ENCODE measurements at regions not wholly inside any gene's neighbourhood (a gene's known extent, or its start where the extent isn't known, plus 50 kb on each side); places are given as distances from the start of the nearest gene placed in this dataset.

DNA sequence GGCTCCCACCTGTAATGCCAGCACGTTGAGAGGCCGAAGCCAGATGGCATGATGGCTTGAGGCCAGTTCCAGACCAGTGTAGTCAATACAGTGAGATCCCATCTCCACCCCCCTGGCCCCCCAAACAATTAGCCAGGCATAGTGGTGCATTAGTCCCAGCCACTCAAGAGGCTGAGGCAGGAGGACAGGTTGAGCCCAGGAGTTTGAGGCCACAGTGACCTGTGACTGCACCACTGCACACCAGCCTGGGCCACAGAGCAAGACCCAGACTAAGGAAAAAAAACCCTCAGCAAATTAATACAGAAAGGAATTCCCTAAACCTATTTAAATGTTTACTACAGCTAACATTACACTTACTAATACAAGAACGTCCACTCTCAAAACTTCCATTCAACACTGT is 424.6 kb downstream of the SHQ1 start:
- Histone ChIP-seq H3K4ac (ENCODE audit: low read depth, low read length) (no peak overlapping the region), H3K79me2 (ENCODE audit: control insufficient read depth, insufficient read depth, low read length) (peaks cover 63% of the 10 kb centered on the region), H3K36me3 (ENCODE audit: control insufficient read depth, insufficient read depth, low read length) (no peaks in the 10 kb centered on the region), H2BK120ac (ENCODE audit: low read depth, low read length) (no peak overlapping the region), H3K4me3 (ENCODE audit: low read length) (no peak overlapping the region), H3K79me1 (ENCODE audit: low read length) (peaks cover 7% of the 10 kb centered on the region), H3K56ac (ENCODE audit: low read length) (no peak overlapping the region), H3K18ac (ENCODE audit: low read length) (no peak overlapping the region), H3K23ac (ENCODE audit: low read length) (no peak overlapping the region), H3K4me2 (ENCODE audit: low read length) (no peak overlapping the region), H4K8ac (ENCODE audit: low read depth, low read length) (no peak overlapping the region), H3K27ac (ENCODE audit: low read depth, low read length) (no peak overlapping the region), H2AK5ac (ENCODE audit: low read length) (no peak overlapping the region), H3K27me3 (ENCODE audit: insufficient read depth, low read length, poor library complexity) (no peaks in the 10 kb centered on the region), H2BK5ac (ENCODE audit: low read length) (no peak overlapping the region), H2BK15ac (replicated peaks; ENCODE audit: low read depth) (no peak overlapping the region), H4K5ac (ENCODE audit: low read length) (no peak overlapping the region), H3K4me1 (ENCODE audit: control insufficient read depth, low read depth, low read length) (peaks cover 5% of the 10 kb centered on the region), H3K9ac (ENCODE audit: low read length) (no peak overlapping the region)
- no CpG with 5 or more reads among the region's 3 CpGs for WGBS (ENCODE audit: extremely low coverage, insufficient coverage, low lambda C conversion rate)
- no peak for DNase-seq

- Histone ChIP-seq H3K4me1 (ENCODE audit: control insufficient read depth, low read depth, low read length) (peaks cover 4% of the 10 kb centered on the region), H3K79me2 (ENCODE audit: control insufficient read depth, insufficient read depth, low read length) (peaks cover 62% of the 10 kb centered on the region), H3K27me3 (ENCODE audit: insufficient read depth, low read length, poor library complexity) (no peaks in the 10 kb centered on the region), H2BK120ac (ENCODE audit: low read depth, low read length) (no peak overlapping the region), H2AK5ac (ENCODE audit: low read length) (no peak overlapping the region), H3K27ac (ENCODE audit: low read depth, low read length) (no peak overlapping the region), H4K5ac (ENCODE audit: low read length) (no peak overlapping the region), H3K36me3 (ENCODE audit: control insufficient read depth, insufficient read depth, low read length) (no peaks in the 10 kb centered on the region), H3K18ac (ENCODE audit: low read length) (no peak overlapping the region), H3K4me2 (ENCODE audit: low read length) (no peak overlapping the region), H3K4ac (ENCODE audit: low read depth, low read length) (no peak overlapping the region), H3K79me1 (ENCODE audit: low read length) (peaks cover 8% of the 10 kb centered on the region), H2BK15ac (replicated peaks; ENCODE audit: low read depth) (no peak overlapping the region), H3K56ac (ENCODE audit: low read length) (no peak overlapping the region), H3K4me3 (ENCODE audit: low read length) (no peak overlapping the region), H3K9ac (ENCODE audit: low read length) (no peak overlapping the region), H3K23ac (ENCODE audit: low read length) (no peak overlapping the region), H4K8ac (ENCODE audit: low read depth, low read length) (no peak overlapping the region), H2BK5ac (ENCODE audit: low read length) (no peak overlapping the region)
- no peak for DNase-seq
- WGBS (ENCODE audit: extremely low coverage, insufficient coverage, low lambda C conversion rate), result no CpG with 5 or more reads among the region's 2 CpGs
Measured at GRCh38 chr3:72421786-72422185, 426.5 kb downstream of the SHQ1 start.

DNA sequence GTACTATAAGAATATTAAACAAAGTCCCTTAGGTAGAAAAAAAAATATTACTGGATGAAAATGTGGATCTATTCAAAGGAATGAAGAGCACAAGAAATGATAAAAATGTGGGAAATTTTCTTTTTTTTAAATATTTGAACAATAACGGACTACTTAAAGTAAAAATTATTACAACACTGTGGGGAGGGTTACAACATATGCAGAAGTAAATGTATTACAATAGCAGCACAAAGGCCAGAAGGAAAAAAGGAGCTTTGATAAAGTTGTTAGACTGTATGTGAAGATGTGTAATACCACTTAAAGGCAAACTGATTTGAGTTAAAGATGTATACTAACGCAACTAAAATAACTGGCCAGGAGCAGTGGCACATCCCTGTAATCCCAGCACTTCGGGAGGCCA is 427.1 kb downstream of the SHQ1 start:
- no peak overlapping the region for H3K9ac ChIP-seq (ENCODE audit: low read length)
- H3K4ac ChIP-seq (ENCODE audit: low read depth, low read length), result no peak overlapping the region
- no peak overlapping the region for H3K4me2 ChIP-seq (ENCODE audit: low read length)
- no peak overlapping the region for H4K8ac ChIP-seq (ENCODE audit: low read depth, low read length)
- DNase-seq, result no peak
- no CpG with 5 or more reads among the region's 3 CpGs for whole genome bisulfite sequencing (ENCODE audit: extremely low coverage, insufficient coverage, low lambda C conversion rate)
- H2BK15ac ChIP-seq (replicated peaks; ENCODE audit: low read depth), result no peak overlapping the region
- H2AK5ac ChIP-seq (ENCODE audit: low read length), result no peak overlapping the region
- peaks cover 4% of the 10 kb centered on the region for H3K4me1 ChIP-seq (ENCODE audit: control insufficient read depth, low read depth, low read length)
- H3K23ac ChIP-seq (ENCODE audit: low read length), result no peak overlapping the region
- H2BK5ac ChIP-seq (ENCODE audit: low read length), result no peak overlapping the region
- no peak overlapping the region for H3K27ac ChIP-seq (ENCODE audit: low read depth, low read length)
- H3K56ac ChIP-seq (ENCODE audit: low read length), result no peak overlapping the region
- no peak overlapping the region for H3K4me3 ChIP-seq (ENCODE audit: low read length)
- peaks cover 10% of the 10 kb centered on the region for H3K79me1 ChIP-seq (ENCODE audit: low read length)
- no peak overlapping the region for H4K5ac ChIP-seq (ENCODE audit: low read length)
- no peaks in the 10 kb centered on the region for H3K36me3 ChIP-seq (ENCODE audit: control insufficient read depth, insufficient read depth, low read length)
- no peak overlapping the region for H2BK120ac ChIP-seq (ENCODE audit: low read depth, low read length)
- no peak overlapping the region for H3K18ac ChIP-seq (ENCODE audit: low read length)
- peaks cover 64% of the 10 kb centered on the region for H3K79me2 ChIP-seq (ENCODE audit: control insufficient read depth, insufficient read depth, low read length)
- no peaks in the 10 kb centered on the region for H3K27me3 ChIP-seq (ENCODE audit: insufficient read depth, low read length, poor library complexity)

DNA sequence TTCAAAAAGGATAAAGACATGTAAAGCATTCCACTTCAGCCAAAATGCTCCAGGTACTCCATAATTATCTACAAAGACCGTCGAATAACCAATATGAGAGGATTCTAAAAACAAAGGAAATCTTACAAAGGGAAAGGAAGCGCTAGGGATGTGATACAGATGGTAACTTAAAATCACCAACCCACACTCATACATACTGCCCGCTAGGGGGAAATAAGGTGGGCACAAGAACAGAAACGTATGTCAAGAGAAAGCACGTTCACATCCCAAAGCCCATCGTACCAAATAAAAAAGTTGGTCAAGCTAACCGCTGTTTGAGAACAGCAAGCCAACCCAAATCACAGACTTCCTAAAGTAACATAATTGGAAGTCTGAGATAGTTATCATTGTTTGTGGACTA is 429.4 kb downstream of the SHQ1 start:
- Histone ChIP-seq H3K4me1 (ENCODE audit: control insufficient read depth, low read depth, low read length) (peaks cover 4% of the 10 kb centered on the region), H2BK5ac (ENCODE audit: low read length) (no peak overlapping the region), H3K79me1 (ENCODE audit: low read length) (peaks cover 10% of the 10 kb centered on the region), H3K36me3 (ENCODE audit: control insufficient read depth, insufficient read depth, low read length) (no peaks in the 10 kb centered on the region), H3K4ac (ENCODE audit: low read depth, low read length) (no peak overlapping the region), H3K56ac (ENCODE audit: low read length) (no peak overlapping the region), H4K5ac (ENCODE audit: low read length) (no peak overlapping the region), H3K18ac (ENCODE audit: low read length) (no peak overlapping the region), H4K8ac (ENCODE audit: low read depth, low read length) (no peak overlapping the region), H3K9ac (ENCODE audit: low read length) (no peak overlapping the region), H3K27me3 (ENCODE audit: insufficient read depth, low read length, poor library complexity) (no peaks in the 10 kb centered on the region), H3K23ac (ENCODE audit: low read length) (no peak overlapping the region), H2AK5ac (ENCODE audit: low read length) (no peak overlapping the region), H2BK15ac (replicated peaks; ENCODE audit: low read depth) (no peak overlapping the region), H3K4me3 (ENCODE audit: low read length) (no peak overlapping the region), H3K27ac (ENCODE audit: low read depth, low read length) (no peak overlapping the region), H2BK120ac (ENCODE audit: low read depth, low read length) (no peak overlapping the region), H3K4me2 (ENCODE audit: low read length) (no peak overlapping the region), H3K79me2 (ENCODE audit: control insufficient read depth, insufficient read depth, low read length) (peaks cover 68% of the 10 kb centered on the region)
- no CpG with 5 or more reads among the region's 8 CpGs for WGBS (ENCODE audit: extremely low coverage, insufficient coverage, low lambda C conversion rate)
- peak; percentile 31 for DNase-seq

- Histone ChIP-seq H2BK15ac (replicated peaks; ENCODE audit: low read depth) (no peak overlapping the region), H3K4ac (ENCODE audit: low read depth, low read length) (no peak overlapping the region), H4K5ac (ENCODE audit: low read length) (no peak overlapping the region), H3K4me3 (ENCODE audit: low read length) (no peak overlapping the region), H2BK5ac (ENCODE audit: low read length) (no peak overlapping the region), H3K4me1 (ENCODE audit: control insufficient read depth, low read depth, low read length) (peaks cover 4% of the 10 kb centered on the region), H2AK5ac (ENCODE audit: low read length) (no peak overlapping the region), H2BK120ac (ENCODE audit: low read depth, low read length) (no peak overlapping the region), H3K27ac (ENCODE audit: low read depth, low read length) (no peak overlapping the region), H4K8ac (ENCODE audit: low read depth, low read length) (no peak overlapping the region), H3K36me3 (ENCODE audit: control insufficient read depth, insufficient read depth, low read length) (no peaks in the 10 kb centered on the region), H3K9ac (ENCODE audit: low read length) (no peak overlapping the region), H3K79me2 (ENCODE audit: control insufficient read depth, insufficient read depth, low read length) (peaks cover 67% of the 10 kb centered on the region), H3K23ac (ENCODE audit: low read length) (no peak overlapping the region), H3K27me3 (ENCODE audit: insufficient read depth, low read length, poor library complexity) (no peaks in the 10 kb centered on the region), H3K79me1 (ENCODE audit: low read length) (peaks cover 7% of the 10 kb centered on the region), H3K56ac (ENCODE audit: low read length) (no peak overlapping the region), H3K18ac (ENCODE audit: low read length) (no peak overlapping the region), H3K4me2 (ENCODE audit: low read length) (no peak overlapping the region)
- DNase-seq, result no peak
Measured at GRCh38 chr3:72418244-72418643, 430.0 kb downstream of the SHQ1 start.

DNA sequence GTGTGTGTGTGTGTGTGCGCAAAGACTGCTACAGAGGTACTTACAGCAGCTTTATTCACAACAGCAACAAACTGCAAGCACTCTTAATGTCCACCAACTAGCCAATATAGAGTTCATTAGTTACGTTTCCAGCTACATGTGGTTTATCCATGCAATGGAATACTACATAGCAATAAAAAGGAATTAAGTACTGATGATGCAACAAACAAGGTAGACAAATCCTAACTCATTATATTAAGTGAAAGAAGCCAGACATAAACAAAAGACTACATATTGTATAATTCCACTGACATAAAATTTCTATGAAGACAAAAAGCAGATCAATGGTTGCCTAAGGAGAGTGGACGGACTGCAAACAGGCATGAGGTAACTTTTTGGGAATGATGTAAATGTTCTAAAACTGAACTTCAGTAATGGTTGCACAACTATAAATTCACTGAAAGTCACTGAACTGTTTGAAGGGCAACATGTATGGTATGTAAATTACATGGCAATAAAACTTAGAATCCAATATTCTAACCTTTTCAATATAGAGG is 433.7 kb downstream of the SHQ1 start:
- Histone ChIP-seq H2BK5ac (ENCODE audit: low read length) (no peak overlapping the region), H3K4me1 (ENCODE audit: control insufficient read depth, low read depth, low read length) (peaks cover 4% of the 10 kb centered on the region), H3K27me3 (ENCODE audit: insufficient read depth, low read length, poor library complexity) (no peaks in the 10 kb centered on the region), H3K18ac (ENCODE audit: low read length) (no peak overlapping the region), H4K8ac (ENCODE audit: low read depth, low read length) (no peak overlapping the region), H3K4me2 (ENCODE audit: low read length) (no peak overlapping the region), H3K27ac (ENCODE audit: low read depth, low read length) (no peak overlapping the region), H2AK5ac (ENCODE audit: low read length) (no peak overlapping the region), H3K9ac (ENCODE audit: low read length) (no peak overlapping the region), H3K36me3 (ENCODE audit: control insufficient read depth, insufficient read depth, low read length) (no peaks in the 10 kb centered on the region), H2BK120ac (ENCODE audit: low read depth, low read length) (no peak overlapping the region), H3K79me1 (ENCODE audit: low read length) (peaks cover 12% of the 10 kb centered on the region), H3K4ac (ENCODE audit: low read depth, low read length) (no peak overlapping the region), H2BK15ac (replicated peaks; ENCODE audit: low read depth) (no peak overlapping the region), H3K79me2 (ENCODE audit: control insufficient read depth, insufficient read depth, low read length) (peaks cover 77% of the 10 kb centered on the region), H4K5ac (ENCODE audit: low read length) (no peak overlapping the region), H3K56ac (ENCODE audit: low read length) (no peak overlapping the region), H3K23ac (ENCODE audit: low read length) (no peak overlapping the region), H3K4me3 (ENCODE audit: low read length) (no peak overlapping the region)
- no CpG with 5 or more reads among the region's 3 CpGs for WGBS (ENCODE audit: extremely low coverage, insufficient coverage, low lambda C conversion rate)
- no peak for DNase-seq

All from mesendoderm (in vitro differentiated cells).